H1 (cell line): ENCODE measurements at regions not wholly inside any gene's neighbourhood (a gene's known extent, or its start where the extent isn't known, plus 50 kb on each side); places are given as distances from the start of the nearest gene placed in this dataset.

ENCODE experiments used
- HDAC2 ChIP-seq, 2 experiments: fragments of 300-600 bp in 1 of 2; sonication (generic) in 1 of 2; IDR thresholded peaks; 2 replicates each; pipeline ENCODE4 v1.6.1; 2011 to 2012; ENCODE audit warnings: low read depth in 2 of 2, low read length in 2 of 2, mild to moderate bottlenecking in 2 of 2, moderate library complexity in 2 of 2, borderline replicate concordance in 1 of 2, inconsistent platforms in 1 of 2
- KDM4A ChIP-seq: IDR thresholded peaks from one replicate; pipeline ENCODE4 v1.7.1; 2012; ENCODE audit warnings: low read depth, mild to moderate bottlenecking, moderate library complexity, low read length, inconsistent platforms; ENCODE audit not compliant: severe bottlenecking
- NANOG ChIP-seq: IDR thresholded peaks from 2 replicates; pipeline ENCODE4 v1.6.1; 2011; ENCODE audit warnings: low read length, low read depth, mild to moderate bottlenecking, inconsistent platforms; ENCODE audit not compliant: insufficient read depth, poor library complexity, severe bottlenecking
- SP1 ChIP-seq: IDR thresholded peaks from 2 replicates; pipeline ENCODE4 v1.6.1; 2011; ENCODE audit warnings: low read depth, low read length
- TAF1 ChIP-seq: IDR thresholded peaks from 2 replicates; pipeline ENCODE4 v1.6.1; 2011; ENCODE audit warnings: mild to moderate bottlenecking, low read depth, low read length
- TF ChIP-seq, protein P1 (sequence below): IDR thresholded peaks from 2 replicates; pipeline ENCODE4 v1.6.1; 2012; ENCODE audit warnings: low read length, inconsistent platforms

DNA sequence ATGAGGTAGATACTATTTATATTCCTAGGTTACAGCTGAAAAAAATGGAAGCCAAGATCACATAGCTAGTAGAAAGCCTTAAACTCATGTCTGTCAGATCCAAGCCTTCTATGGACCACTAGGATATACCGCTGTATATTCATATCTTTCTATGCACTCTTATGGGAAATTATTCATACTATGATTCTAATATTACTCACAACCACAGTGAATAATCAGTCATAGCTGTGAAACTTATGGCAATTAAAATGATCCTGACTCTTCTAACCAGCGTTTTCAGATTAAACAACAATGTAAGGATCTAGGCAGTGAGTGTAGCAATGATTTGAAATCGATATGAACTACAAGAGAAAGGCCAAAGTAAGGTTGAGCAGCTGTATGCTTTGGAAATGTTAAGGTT is 111.0 kb downstream of the RASGEF1B start (continued):
- TF ChIP-seq NANOG: no peak
- no peak for TF ChIP-seq SP1
- TF ChIP-seq, protein P1, sequence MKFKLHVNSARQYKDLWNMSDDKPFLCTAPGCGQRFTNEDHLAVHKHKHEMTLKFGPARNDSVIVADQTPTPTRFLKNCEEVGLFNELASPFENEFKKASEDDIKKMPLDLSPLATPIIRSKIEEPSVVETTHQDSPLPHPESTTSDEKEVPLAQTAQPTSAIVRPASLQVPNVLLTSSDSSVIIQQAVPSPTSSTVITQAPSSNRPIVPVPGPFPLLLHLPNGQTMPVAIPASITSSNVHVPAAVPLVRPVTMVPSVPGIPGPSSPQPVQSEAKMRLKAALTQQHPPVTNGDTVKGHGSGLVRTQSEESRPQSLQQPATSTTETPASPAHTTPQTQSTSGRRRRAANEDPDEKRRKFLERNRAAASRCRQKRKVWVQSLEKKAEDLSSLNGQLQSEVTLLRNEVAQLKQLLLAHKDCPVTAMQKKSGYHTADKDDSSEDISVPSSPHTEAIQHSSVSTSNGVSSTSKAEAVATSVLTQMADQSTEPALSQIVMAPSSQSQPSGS: no peak
- no peak for TF ChIP-seq TAF1
- TF ChIP-seq HDAC2 (IDR thresholded peaks at IDR 0.05; ENCODE audit: borderline replicate concordance in 1 of 2, low read depth in 2 of 2, low read length in 2 of 2): no peak
- no peak for TF ChIP-seq KDM4A
